Mucosa of gallbladder (tissue), 1 donor: ENCODE measurements at regions not wholly inside any gene's neighbourhood (a gene's known extent, or its start where the extent isn't known, plus 50 kb on each side); places are given as distances from the start of the nearest gene placed in this dataset.
A peak's percentile ranks its signal among the peaks of the same experiment; 100 is the strongest.

Experiments
- DNase-seq: peaks from one replicate; pipeline ENCODE4 v3.0.0-alpha.2; 2020; ENCODE audit warnings: low spot score
- donor health status: DM: no; HTN: no; CAD: no.

GRCh38 chr3:22990291-22991200 lies 212.6 kb upstream of the UBE2E2 start:
- no peak for DNase-seq

GRCh38 chr3:22994781-22995180 lies 208.3 kb upstream of the UBE2E2 start:
- no peak for DNase-seq

GRCh38 chr3:22996920-22997571 lies 206.1 kb upstream of the UBE2E2 start:
- no peak for DNase-seq

- DNase-seq: no peak
Observed at GRCh38 chr3:23000371-23000770, 202.8 kb upstream of the UBE2E2 start.

GRCh38 chr3:23002151-23002550 lies 201.0 kb upstream of the UBE2E2 start:
- DNase-seq: no peak

GRCh38 chr3:23002836-23003732 lies 200.0 kb upstream of the UBE2E2 start:
- DNase-seq: peak; percentile 28

GRCh38 chr3:23003733-23004046 lies 199.4 kb upstream of the UBE2E2 start:
- DNase-seq: no peak

- peak; percentile 39 for DNase-seq
Observed at GRCh38 chr3:23004971-23005370, 198.2 kb upstream of the UBE2E2 start.

- DNase-seq: no peak
Observed at GRCh38 chr3:23017801-23018200, 185.3 kb upstream of the UBE2E2 start.

GRCh38 chr3:23019596-23020300 lies 183.4 kb upstream of the UBE2E2 start:
- DNase-seq: no peak

GRCh38 chr3:23028294-23028693 lies 174.8 kb upstream of the UBE2E2 start:
- no peak for DNase-seq

GRCh38 chr3:23029001-23029400 lies 174.1 kb upstream of the UBE2E2 start:
- DNase-seq: no peak

GRCh38 chr3:23035927-23036640 lies 167.0 kb upstream of the UBE2E2 start:
- DNase-seq: peak; percentile 59

- DNase-seq: no peak
Observed at GRCh38 chr3:23036728-23037127, 166.4 kb upstream of the UBE2E2 start.

GRCh38 chr3:23038471-23038870 lies 164.7 kb upstream of the UBE2E2 start:
- DNase-seq: no peak

GRCh38 chr3:23041918-23042696 lies 161.0 kb upstream of the UBE2E2 start:
- DNase-seq: no peak

- no peak for DNase-seq
Observed at GRCh38 chr3:23044463-23044862, 158.7 kb upstream of the UBE2E2 start.

GRCh38 chr3:23046536-23046935 lies 156.6 kb upstream of the UBE2E2 start:
- no peak for DNase-seq

GRCh38 chr3:23051240-23052140 lies 151.6 kb upstream of the UBE2E2 start:
- no peak for DNase-seq
